Uterus (tissue), 3 donors: ENCODE measurements at regions not wholly inside any gene's neighbourhood (a gene's known extent, or its start where the extent isn't known, plus 50 kb on each side); places are given as distances from the start of the nearest gene placed in this dataset.
"Not testable (repeated sequence)": the region's sequence is repeated elsewhere in the genome, so short reads cannot be mapped to it uniquely, and the experiment has no call there.

Source experiments
- DNase-seq, 2 donors: peaks; one replicate each; pipeline ENCODE4 v3.0.0-alpha.2; 2019 to 2020
- H3K27ac ChIP-seq, 2 donors: fragments of 200-600 bp; sonication (generic); 1 replicate in 1 of 2; 2 replicates in 1 of 2; pipeline ENCODE4 v1.5.1; 2016 to 2018
- H3K27me3 ChIP-seq, 2 donors: fragments of 200-600 bp; sonication (generic); one replicate each; pipeline ENCODE4 v1.5.1; 2018 to 2019; ENCODE audit warnings: control low read depth in 1 of 2
- H3K36me3 ChIP-seq, 2 donors: fragments of 200-600 bp; sonication (generic); one replicate each; pipeline ENCODE4 v1.5.1; 2019; ENCODE audit warnings: control low read depth in 1 of 2
- H3K4me1 ChIP-seq, 2 donors: fragments of 200-600 bp; sonication (generic); one replicate each; pipeline ENCODE4 v1.5.1; 2018 to 2019; ENCODE audit warnings: control low read depth in 1 of 2
- H3K4me3 ChIP-seq, 2 donors: fragments of 200-600 bp; sonication (generic); 1 replicate in 1 of 2; 2 replicates in 1 of 2; pipeline ENCODE4 v1.5.1; 2018 to 2019; ENCODE audit warnings: mild to moderate bottlenecking in 1 of 2
- H3K9me3 ChIP-seq, 2 donors: fragments of 200-600 bp; sonication (generic); one replicate each; pipeline ENCODE4 v1.5.1; 2019; ENCODE audit warnings: control low read depth in 1 of 2
- POLR2A ChIP-seq, 2 donors: fragments of 450-650 bp; IDR thresholded peaks; one replicate each; pipeline ENCODE4 v1.6.1; 2016; ENCODE audit warnings: antibody characterized with exemption in 2 of 2, mild to moderate bottlenecking in 1 of 2, moderate library complexity in 1 of 2
- intact Hi-C: fragments of 100-400 bp; cut with DNase I; formaldehyde crosslinking; loops from one replicate; pipeline ENCODE4 v1.15.1; 2023; ENCODE audit warnings: low total_unique reads
- TF ChIP-seq, protein P1 (sequence below), 4 experiments: fragments of 200-600 bp in 2 of 4; fragments of 450-650 bp in 2 of 4; sonication (generic) in 2 of 4; IDR thresholded peaks; one replicate each; pipeline ENCODE4 v1.5.1; 2016 to 2019; ENCODE audit warnings: antibody characterized with exemption in 4 of 4, mild to moderate bottlenecking in 2 of 4, moderate library complexity in 1 of 4
- donor health status: DM: yes; HTN: yes; CAD: no.

DNA sequence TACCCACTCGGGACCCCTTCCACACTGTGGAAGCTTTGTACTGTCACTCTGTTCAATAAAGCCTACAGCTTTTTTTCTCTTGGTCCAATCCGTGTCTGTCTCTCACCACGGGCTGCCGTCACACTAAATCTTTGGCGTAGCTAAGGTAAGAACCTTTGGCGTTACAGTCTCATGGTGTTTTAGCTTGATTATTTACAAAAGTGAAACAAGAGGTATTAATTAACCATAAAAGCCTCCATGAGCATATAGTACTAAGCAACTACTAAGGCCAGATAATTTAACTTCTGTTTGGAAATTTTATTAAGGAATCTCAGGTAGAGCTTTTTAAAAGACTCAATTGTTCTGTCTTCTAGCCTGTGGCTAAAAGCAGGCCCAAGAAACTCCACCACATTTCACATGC is 370.7 kb upstream of the TRPC7 start:
- H3K4me1 ChIP-seq = no peaks in the 10 kb centered on the region
- TF ChIP-seq, protein P1, sequence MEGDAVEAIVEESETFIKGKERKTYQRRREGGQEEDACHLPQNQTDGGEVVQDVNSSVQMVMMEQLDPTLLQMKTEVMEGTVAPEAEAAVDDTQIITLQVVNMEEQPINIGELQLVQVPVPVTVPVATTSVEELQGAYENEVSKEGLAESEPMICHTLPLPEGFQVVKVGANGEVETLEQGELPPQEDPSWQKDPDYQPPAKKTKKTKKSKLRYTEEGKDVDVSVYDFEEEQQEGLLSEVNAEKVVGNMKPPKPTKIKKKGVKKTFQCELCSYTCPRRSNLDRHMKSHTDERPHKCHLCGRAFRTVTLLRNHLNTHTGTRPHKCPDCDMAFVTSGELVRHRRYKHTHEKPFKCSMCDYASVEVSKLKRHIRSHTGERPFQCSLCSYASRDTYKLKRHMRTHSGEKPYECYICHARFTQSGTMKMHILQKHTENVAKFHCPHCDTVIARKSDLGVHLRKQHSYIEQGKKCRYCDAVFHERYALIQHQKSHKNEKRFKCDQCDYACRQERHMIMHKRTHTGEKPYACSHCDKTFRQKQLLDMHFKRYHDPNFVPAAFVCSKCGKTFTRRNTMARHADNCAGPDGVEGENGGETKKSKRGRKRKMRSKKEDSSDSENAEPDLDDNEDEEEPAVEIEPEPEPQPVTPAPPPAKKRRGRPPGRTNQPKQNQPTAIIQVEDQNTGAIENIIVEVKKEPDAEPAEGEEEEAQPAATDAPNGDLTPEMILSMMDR (IDR thresholded peaks at IDR 0.05) = no peak
- TF ChIP-seq POLR2A (IDR thresholded peaks at IDR 0.05) = no peak
- H3K27ac ChIP-seq = no peak overlapping the region
- no peaks in the 10 kb centered on the region for H3K27me3 ChIP-seq
- H3K4me3 ChIP-seq = no peak overlapping the region
- intact Hi-C loops = no loop called here
- no peaks in the 10 kb centered on the region for H3K36me3 ChIP-seq
- no peaks in the 10 kb centered on the region for H3K9me3 ChIP-seq
- DNase-seq = no peak

DNA sequence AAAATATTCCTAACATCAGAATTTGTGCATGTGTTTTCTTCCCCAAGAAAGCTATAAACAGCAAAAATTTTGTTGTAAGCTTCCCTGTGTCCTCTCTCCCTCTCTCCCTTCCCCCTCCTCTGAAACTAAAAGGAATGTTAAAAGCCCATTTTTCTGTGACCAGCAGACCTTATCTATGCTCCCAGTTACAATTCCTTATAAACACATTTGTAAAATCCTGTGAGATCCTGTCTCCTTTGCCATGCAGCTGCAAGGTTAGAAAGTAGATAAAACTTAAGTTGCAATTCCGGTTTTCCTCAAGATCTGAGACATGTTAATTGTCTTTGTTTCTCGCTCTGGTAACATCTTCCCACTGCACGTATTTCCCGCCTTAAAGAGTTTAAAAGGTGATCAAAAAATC is 370.3 kb upstream of the TRPC7 start:
- H3K27me3 ChIP-seq, H3K4me3 ChIP-seq, H3K4me1 ChIP-seq, H3K27ac ChIP-seq, H3K36me3 ChIP-seq, H3K9me3 ChIP-seq, intact Hi-C loops, DNase-seq: not testable (repeated sequence)

DNA sequence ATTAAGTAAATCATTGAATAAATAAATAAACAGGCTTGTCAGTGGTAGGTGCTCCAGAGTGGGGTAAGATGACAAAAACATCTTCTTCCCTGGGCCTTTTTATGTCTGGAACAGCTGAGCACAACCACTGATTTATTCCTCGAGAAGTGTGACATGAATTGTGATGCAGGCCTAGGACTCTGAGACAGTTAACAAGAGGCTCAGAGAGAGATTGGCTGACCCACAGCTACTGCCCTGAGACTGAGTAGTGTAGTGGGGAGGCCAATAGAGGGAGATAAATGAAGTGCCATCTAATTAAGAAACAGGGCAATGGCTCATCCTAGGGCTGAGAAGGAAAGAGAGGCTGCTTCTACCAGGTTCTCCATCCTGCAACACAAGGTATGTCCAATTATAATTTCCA is 369.3 kb upstream of the TRPC7 start:
- no peaks in the 10 kb centered on the region for H3K27me3 ChIP-seq
- no peak overlapping the region for H3K4me3 ChIP-seq
- no peaks in the 10 kb centered on the region for H3K9me3 ChIP-seq
- DNase-seq = no peak
- intact Hi-C loops = no loop called here
- TF ChIP-seq POLR2A (IDR thresholded peaks at IDR 0.05) = no peak
- TF ChIP-seq, protein P1 (IDR thresholded peaks at IDR 0.05) = no peak
- no peaks in the 10 kb centered on the region for H3K36me3 ChIP-seq
- H3K27ac ChIP-seq = no peak overlapping the region
- no peaks in the 10 kb centered on the region for H3K4me1 ChIP-seq

DNA sequence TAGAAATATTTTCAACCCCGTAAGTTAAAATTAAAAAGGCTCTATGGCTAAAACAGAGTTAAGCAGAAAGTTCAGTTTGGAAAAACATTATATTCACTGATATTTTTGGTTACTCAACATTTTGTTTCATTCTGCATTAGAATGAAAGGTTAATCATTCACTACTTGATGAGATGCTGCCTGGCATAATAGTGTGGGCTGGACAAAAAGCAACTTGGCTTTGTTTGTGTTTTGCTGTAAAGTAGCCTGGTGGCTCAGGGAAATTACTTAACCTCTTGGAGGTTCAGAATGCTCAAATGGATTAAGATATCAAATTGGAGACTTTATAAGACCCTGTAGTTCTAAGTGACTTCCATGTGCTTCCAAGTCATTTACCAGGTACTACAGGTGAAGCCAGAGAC is 367.4 kb upstream of the TRPC7 start:
- no peak for TF ChIP-seq POLR2A (IDR thresholded peaks at IDR 0.05)
- TF ChIP-seq, protein P1 (IDR thresholded peaks at IDR 0.05) = no peak
- Histone ChIP-seq H3K27ac (no peak overlapping the region), H3K4me1 (no peaks in the 10 kb centered on the region), H3K36me3 (no peaks in the 10 kb centered on the region), H3K27me3 (no peaks in the 10 kb centered on the region), H3K9me3 (no peaks in the 10 kb centered on the region), H3K4me3 (no peak overlapping the region)
- intact Hi-C loops = no loop called here
- no peak for DNase-seq

DNA sequence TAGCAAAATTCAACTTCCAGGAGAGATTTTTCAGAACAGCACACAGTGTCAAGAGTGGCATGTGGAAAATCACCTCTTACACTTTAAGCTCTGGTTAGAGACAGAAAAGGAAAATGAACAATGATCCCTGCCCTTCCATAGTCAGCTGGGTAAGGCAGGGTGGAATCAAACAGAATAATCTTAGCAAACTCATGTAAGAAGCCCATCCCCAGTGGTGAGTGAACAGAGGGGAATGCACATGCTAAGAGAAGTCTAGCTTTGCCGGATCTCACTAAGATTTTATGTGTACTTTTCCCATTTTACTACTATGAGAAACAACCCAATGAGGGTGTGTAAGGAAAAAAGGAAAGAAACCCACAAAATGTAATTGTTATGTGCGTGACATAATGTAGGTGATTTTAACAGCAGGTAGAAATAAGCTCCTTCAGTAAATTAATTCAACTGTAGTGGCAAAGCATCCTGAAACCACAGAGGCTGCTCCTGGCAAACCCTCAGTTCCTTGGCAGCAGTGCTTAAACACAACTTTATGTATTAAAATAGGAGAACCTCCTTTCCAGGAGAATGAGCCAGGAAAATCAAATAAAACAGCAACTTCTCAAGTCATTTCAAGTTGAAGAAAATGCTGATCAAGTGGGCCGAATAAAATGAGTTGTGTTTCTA is 366.0 kb upstream of the TRPC7 start:
- H3K4me3 ChIP-seq = no peak overlapping the region
- H3K27me3 ChIP-seq = no peaks in the 10 kb centered on the region

More for the DNA sequence above, 366.0 kb upstream of the TRPC7 start:
- intact Hi-C loops = no loop called here
- DNase-seq = no peak
- Histone ChIP-seq H3K4me1 (no peaks in the 10 kb centered on the region), H3K36me3 (no peaks in the 10 kb centered on the region), H3K9me3 (no peaks in the 10 kb centered on the region), H3K27ac (no peak overlapping the region)
- TF ChIP-seq, protein P1 (IDR thresholded peaks at IDR 0.05) = no peak
- no peak for TF ChIP-seq POLR2A (IDR thresholded peaks at IDR 0.05)
